Mesothelial cell of epicardium (in vitro differentiated cells): ENCODE measurements at regions not wholly inside any gene's neighbourhood (a gene's known extent, or its start where the extent isn't known, plus 50 kb on each side); places are given as distances from the start of the nearest gene placed in this dataset.

ENCODE experiments used
- DNase-seq, 2 experiments: peaks; one replicate each; pipeline ENCODE4 v3.0.0; 2021; ENCODE audit warnings: low spot score in 2 of 2; ENCODE audit not compliant: unreplicated experiment in 2 of 2
- H3K27ac Mint-ChIP-seq: 2 replicates; pipeline ENCODE4 v1.8.0; 2021; ENCODE audit warnings: mixed read lengths
- H3K27me3 Mint-ChIP-seq: 2 replicates; pipeline ENCODE4 v1.8.0; 2021; ENCODE audit warnings: low read depth, mixed read lengths
- H3K36me3 Mint-ChIP-seq: 2 replicates; pipeline ENCODE4 v1.8.0; 2021; ENCODE audit warnings: mixed read lengths
- H3K4me1 Mint-ChIP-seq: 2 replicates; pipeline ENCODE4 v1.8.0; 2021; ENCODE audit warnings: mixed read lengths
- H3K4me3 Mint-ChIP-seq: 2 replicates; pipeline ENCODE4 v1.8.0; 2021; ENCODE audit warnings: mild to moderate bottlenecking, moderate library complexity, mixed read lengths
- H3K9me3 Mint-ChIP-seq: 2 replicates; pipeline ENCODE4 v1.8.0; 2021; ENCODE audit warnings: mixed read lengths
- TF ChIP-seq, protein P1 (sequence below): fragments of 200-600 bp; sonication (generic); IDR thresholded peaks from one replicate; pipeline ENCODE4 v1.5.0; 2021; ENCODE audit warnings: antibody characterized with exemption; ENCODE audit not compliant: unreplicated experiment

GRCh38 chr10:130782467-130782866, 529.1 kb downstream of the TCERG1L start:
- no peaks in the 10 kb centered on the region for H3K9me3 Mint-ChIP-seq
- H3K4me1 Mint-ChIP-seq, result peaks cover 22% of the 10 kb centered on the region
- peaks cover 2% of the 10 kb centered on the region for H3K27me3 Mint-ChIP-seq
- no peak overlapping the region for H3K4me3 Mint-ChIP-seq
- TF ChIP-seq, protein P1, sequence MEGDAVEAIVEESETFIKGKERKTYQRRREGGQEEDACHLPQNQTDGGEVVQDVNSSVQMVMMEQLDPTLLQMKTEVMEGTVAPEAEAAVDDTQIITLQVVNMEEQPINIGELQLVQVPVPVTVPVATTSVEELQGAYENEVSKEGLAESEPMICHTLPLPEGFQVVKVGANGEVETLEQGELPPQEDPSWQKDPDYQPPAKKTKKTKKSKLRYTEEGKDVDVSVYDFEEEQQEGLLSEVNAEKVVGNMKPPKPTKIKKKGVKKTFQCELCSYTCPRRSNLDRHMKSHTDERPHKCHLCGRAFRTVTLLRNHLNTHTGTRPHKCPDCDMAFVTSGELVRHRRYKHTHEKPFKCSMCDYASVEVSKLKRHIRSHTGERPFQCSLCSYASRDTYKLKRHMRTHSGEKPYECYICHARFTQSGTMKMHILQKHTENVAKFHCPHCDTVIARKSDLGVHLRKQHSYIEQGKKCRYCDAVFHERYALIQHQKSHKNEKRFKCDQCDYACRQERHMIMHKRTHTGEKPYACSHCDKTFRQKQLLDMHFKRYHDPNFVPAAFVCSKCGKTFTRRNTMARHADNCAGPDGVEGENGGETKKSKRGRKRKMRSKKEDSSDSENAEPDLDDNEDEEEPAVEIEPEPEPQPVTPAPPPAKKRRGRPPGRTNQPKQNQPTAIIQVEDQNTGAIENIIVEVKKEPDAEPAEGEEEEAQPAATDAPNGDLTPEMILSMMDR, result no peak
- no peak for DNase-seq
- H3K27ac Mint-ChIP-seq, result no peak overlapping the region
- H3K36me3 Mint-ChIP-seq, result no peaks in the 10 kb centered on the region

GRCh38 chr10:130784326-130784725, 527.2 kb downstream of the TCERG1L start:
- Mint-ChIP-seq H3K4me3 (no peak overlapping the region), H3K4me1 (peaks cover 29% of the 10 kb centered on the region), H3K36me3 (no peaks in the 10 kb centered on the region), H3K9me3 (no peaks in the 10 kb centered on the region), H3K27me3 (peaks cover 2% of the 10 kb centered on the region), H3K27ac (no peak overlapping the region)
- TF ChIP-seq, protein P1, result no peak
- no peak for DNase-seq

DNA sequence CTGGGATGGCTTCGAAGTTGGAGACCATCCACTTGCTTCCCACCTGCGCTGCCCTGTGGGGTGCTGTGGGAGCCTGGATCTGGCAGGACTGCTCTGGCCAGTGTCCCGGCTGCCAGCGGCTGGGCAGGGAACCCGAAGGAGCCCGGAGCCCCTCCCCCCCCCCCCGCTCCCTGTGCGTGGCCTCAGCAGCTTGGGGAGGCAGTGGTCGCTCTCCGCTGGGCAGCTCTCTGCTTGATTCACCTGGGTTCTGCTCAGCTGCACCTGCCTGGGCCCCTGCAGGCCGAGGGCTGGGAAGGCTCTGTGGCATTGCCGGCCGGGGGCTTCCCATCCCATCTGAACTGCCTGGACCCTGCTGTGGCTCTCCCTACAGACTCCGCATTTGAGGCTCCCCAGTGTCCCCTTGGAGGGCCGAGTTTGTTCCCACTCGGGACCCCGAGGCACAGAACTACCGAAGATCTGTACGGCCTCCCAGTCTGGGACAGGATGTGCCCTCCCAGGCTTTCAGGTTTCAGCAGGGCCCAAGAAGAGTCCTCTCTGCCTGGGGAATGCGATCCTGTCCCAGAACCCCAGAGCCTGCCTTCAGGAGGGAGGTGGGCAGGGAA, 525.1 kb downstream of the TCERG1L start:
- Mint-ChIP-seq H3K4me1 (peaks cover 18% of the 10 kb centered on the region), H3K36me3 (no peaks in the 10 kb centered on the region), H3K27me3 (peaks cover 2% of the 10 kb centered on the region), H3K9me3 (no peaks in the 10 kb centered on the region), H3K27ac (no peak overlapping the region), H3K4me3 (no peak overlapping the region)
- DNase-seq, result no peak
- TF ChIP-seq, protein P1, result no peak

DNA sequence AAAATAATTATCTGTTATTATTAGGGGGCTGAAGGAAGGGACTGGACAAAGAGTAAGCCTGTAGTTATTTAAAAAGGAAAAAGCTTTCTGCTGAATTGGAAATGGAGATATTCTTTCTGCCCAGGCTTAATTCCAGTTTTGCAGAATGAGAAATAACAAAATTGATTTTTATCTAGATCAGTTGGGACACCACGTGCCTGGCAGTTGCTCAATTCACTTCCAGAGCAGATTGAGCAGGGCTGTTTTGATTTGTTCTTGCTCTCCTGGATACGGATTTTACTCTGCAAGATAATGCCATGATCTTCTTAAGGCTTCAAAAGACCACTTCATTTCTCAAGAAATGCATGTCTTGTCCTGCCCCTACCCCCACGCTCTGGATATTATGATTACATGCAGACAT, 524.3 kb downstream of the TCERG1L start:
- no peaks in the 10 kb centered on the region for H3K9me3 Mint-ChIP-seq
- H3K4me1 Mint-ChIP-seq, result peaks cover 15% of the 10 kb centered on the region
- H3K27ac Mint-ChIP-seq, result no peak overlapping the region
- no peak for DNase-seq
- H3K4me3 Mint-ChIP-seq, result no peak overlapping the region
- no peaks in the 10 kb centered on the region for H3K36me3 Mint-ChIP-seq
- TF ChIP-seq, protein P1, result no peak
- H3K27me3 Mint-ChIP-seq, result peaks cover 2% of the 10 kb centered on the region

- Mint-ChIP-seq H3K36me3 (no peaks in the 10 kb centered on the region), H3K27me3 (peaks cover 2% of the 10 kb centered on the region), H3K9me3 (peaks cover under 1% of the 10 kb centered on the region), H3K4me1 (peaks cover 14% of the 10 kb centered on the region), H3K27ac (no peak overlapping the region), H3K4me3 (no peak overlapping the region)
- TF ChIP-seq, protein P1, result no peak
- no peak for DNase-seq
These were observed 523.7 kb downstream of the TCERG1L start for GRCh38 chr10:130787821-130788220.

- H3K4me1 Mint-ChIP-seq, result peaks cover 14% of the 10 kb centered on the region
- TF ChIP-seq, protein P1, result no peak
- no peaks in the 10 kb centered on the region for H3K27me3 Mint-ChIP-seq
- no peaks in the 10 kb centered on the region for H3K36me3 Mint-ChIP-seq
- H3K27ac Mint-ChIP-seq, result no peak overlapping the region
- DNase-seq, result no peak
- H3K4me3 Mint-ChIP-seq, result no peak overlapping the region
- H3K9me3 Mint-ChIP-seq, result peaks cover 6% of the 10 kb centered on the region
These were observed 521.2 kb downstream of the TCERG1L start for GRCh38 chr10:130790339-130790738.
